ENCODE measurements at regions not wholly inside any gene's neighbourhood (a gene's known extent, or its start where the extent isn't known, plus 50 kb on each side); places are given as distances from the start of the nearest gene placed in this dataset.
"Not testable (repeated sequence)": the region's sequence is repeated elsewhere in the genome, so short reads cannot be mapped to it uniquely, and the experiment has no call there.

- no peak for DNase-seq (ENCODE audit: low spot score)
Measured at GRCh38 chr3:65172209-65172608, 484.4 kb upstream of the ADAMTS9 start.

GRCh38 chr3:65170390-65171042, 482.7 kb upstream of the ADAMTS9 start:
- DNase-seq (ENCODE audit: low spot score): no peak

- DNase-seq (ENCODE audit: low spot score): no peak
Measured at GRCh38 chr3:65169961-65170360, 482.2 kb upstream of the ADAMTS9 start.

GRCh38 chr3:65168547-65168946, 480.7 kb upstream of the ADAMTS9 start:
- DNase-seq (ENCODE audit: low spot score): no peak

GRCh38 chr3:65166531-65166930, 478.7 kb upstream of the ADAMTS9 start:
- DNase-seq (ENCODE audit: low spot score): no peak

GRCh38 chr3:65158023-65158422, 470.2 kb upstream of the ADAMTS9 start:
- no peak for DNase-seq (ENCODE audit: low spot score)

GRCh38 chr3:65153850-65154512, 466.2 kb upstream of the ADAMTS9 start:
- no peak for DNase-seq (ENCODE audit: low spot score)

GRCh38 chr3:65151666-65152065, 463.9 kb upstream of the ADAMTS9 start:
- no peak for DNase-seq (ENCODE audit: low spot score)

GRCh38 chr3:65149877-65150276, 462.1 kb upstream of the ADAMTS9 start:
- DNase-seq (ENCODE audit: low spot score): no peak

- DNase-seq (ENCODE audit: low spot score): no peak
Measured at GRCh38 chr3:65148687-65149086, 460.9 kb upstream of the ADAMTS9 start.

- DNase-seq (ENCODE audit: low spot score): no peak
Measured at GRCh38 chr3:65146179-65146578, 458.4 kb upstream of the ADAMTS9 start.

GRCh38 chr3:65145680-65146079, 457.9 kb upstream of the ADAMTS9 start:
- DNase-seq (ENCODE audit: low spot score): no peak

- DNase-seq (ENCODE audit: low spot score): no peak
Measured at GRCh38 chr3:65144791-65145351, 457.1 kb upstream of the ADAMTS9 start.

GRCh38 chr3:65142456-65142855, 454.7 kb upstream of the ADAMTS9 start:
- no peak for DNase-seq (ENCODE audit: low spot score)

- no peak for DNase-seq (ENCODE audit: low spot score)
Measured at GRCh38 chr3:65138556-65138955, 450.8 kb upstream of the ADAMTS9 start.

- not testable (repeated sequence) for DNase-seq (ENCODE audit: low spot score)
Measured at GRCh38 chr3:65133752-65134151, 446.0 kb upstream of the ADAMTS9 start.

GRCh38 chr3:65130782-65131181, 443.0 kb upstream of the ADAMTS9 start:
- no peak for DNase-seq (ENCODE audit: low spot score)

GRCh38 chr3:65128346-65128745, 440.5 kb upstream of the ADAMTS9 start:
- no peak for DNase-seq (ENCODE audit: low spot score)

- DNase-seq (ENCODE audit: low spot score): no peak
Measured at GRCh38 chr3:65126527-65127410, 439.0 kb upstream of the ADAMTS9 start.

GRCh38 chr3:65120156-65120555, 432.4 kb upstream of the ADAMTS9 start:
- DNase-seq (ENCODE audit: low spot score): not testable (repeated sequence)

- DNase-seq (ENCODE audit: low spot score): no peak
Measured at GRCh38 chr3:65118912-65119499, 431.2 kb upstream of the ADAMTS9 start.

- no peak for DNase-seq (ENCODE audit: low spot score)
Measured at GRCh38 chr3:65114041-65114440, 426.2 kb upstream of the ADAMTS9 start.

Data from ecto neural progenitor cell (in vitro differentiated cells).